ENCODE measurements at regions not wholly inside any gene's neighbourhood (a gene's known extent, or its start where the extent isn't known, plus 50 kb on each side); places are given as distances from the start of the nearest gene placed in this dataset.

GRCh38 chr13:62544928-62545327, 1129.3 kb upstream of the PCDH20 start:
- no peaks in the 10 kb centered on the region for H3K27me3 ChIP-seq (ENCODE audit: control insufficient read depth in 1 of 2, insufficient read depth in 2 of 2, low read length in 2 of 2)
- H3K36me3 ChIP-seq (replicated peaks in 1 of 2; ENCODE audit: control insufficient read depth in 1 of 2, insufficient read depth in 2 of 2, low read length in 2 of 2) = no peaks in the 10 kb centered on the region
- H3K9ac ChIP-seq (ENCODE audit: insufficient read depth, low read depth, low read length) = no peak overlapping the region
- no peaks in the 10 kb centered on the region for H4K20me1 ChIP-seq (ENCODE audit: insufficient read depth, low read length)
- H3K4me2 ChIP-seq (ENCODE audit: low read depth, low read length) = no peak overlapping the region
- H2AFZ ChIP-seq (ENCODE audit: low read length) = no peak overlapping the region
- BruUV-seq (replicated peaks) = no TSS peak
- CTCF ChIA-PET (ENCODE audit: low intra/inter-chr PET ratio, low total read pairs) = no interaction called here
- ATAC-seq = no peak
- DNase-seq (ENCODE audit: low spot score) = no peak
- 8% methylated on average over 4 of the region's 4 CpGs for WGBS (ENCODE audit: low lambda C conversion rate)
- no peaks in the 10 kb centered on the region for H3K79me2 ChIP-seq (ENCODE audit: insufficient read depth, low read length)
- in situ Hi-C loops (cut with HindIII; ENCODE audit: extremely low pct_ligation_motif_present, low pct_unique_long_range_greater_than_20kb) (no loop called here), intact Hi-C loops (cut with micrococcal nuclease; ENCODE audit: unreplicated experiment) (loop anchor here (10.0 kb wide), 1 partner anchor 430 kb away; no protein-coding TSS in a partner anchor)
- POLR2A ChIA-PET = no interaction called here
- no peaks in the 10 kb centered on the region for H3K9me3 ChIP-seq (ENCODE audit: low read length)
- no peak overlapping the region for H3K27ac ChIP-seq (ENCODE audit: extremely low read length, insufficient read depth, low read length)
- no peak for FAIRE-seq
- H3K4me3 ChIP-seq (replicated peaks in 1 of 3; ENCODE audit: insufficient read depth in 1 of 3, low read depth in 2 of 3, low read length in 3 of 3) = no peak overlapping the region
- no peaks in the 10 kb centered on the region for H3K4me1 ChIP-seq (ENCODE audit: insufficient read depth, low read length)
- TF ChIP-seq IKZF1 (IDR thresholded peaks at IDR 0.05) (no peak), NCOA1 (CRISPR knock-in tag; IDR thresholded peaks at IDR 0.05) (no peak), MED1 (CRISPR knock-in tag; IDR thresholded peaks at IDR 0.05) (no peak), ZNF225 (CRISPR knock-in tag; IDR thresholded peaks at IDR 0.05) (no peak), ZNF883 (CRISPR knock-in tag; IDR thresholded peaks at IDR 0.05; ENCODE audit: not compliant biosample characterization) (no peak), TRIM22 (IDR thresholded peaks at IDR 0.05) (no peak), ZBTB1 (CRISPR knock-in tag; IDR thresholded peaks at IDR 0.05; ENCODE audit: borderline replicate concordance) (no peak), TEAD2 (CRISPR knock-in tag; IDR thresholded peaks at IDR 0.05) (no peak), KIAA2018 (CRISPR knock-in tag; IDR thresholded peaks at IDR 0.05; ENCODE audit: borderline replicate concordance) (no peak), RAD21 (CRISPR knock-in tag; IDR thresholded peaks at IDR 0.05) (no peak), PHF21A (CRISPR knock-in tag; IDR thresholded peaks at IDR 0.05) (no peak), ZSCAN9 (CRISPR knock-in tag; IDR thresholded peaks at IDR 0.05; ENCODE audit: borderline replicate concordance) (no peak), CC2D1A (CRISPR knock-in tag; IDR thresholded peaks at IDR 0.05) (no peak), MBD4 (IDR thresholded peaks at IDR 0.05; ENCODE audit: borderline replicate concordance, low read length) (no peak), PCBP2 (optimal IDR thresholded peaks at IDR 0.05; ENCODE audit: low read depth, low read length, poor library complexity, severe bottlenecking) (no peak)
